H1 (cell line): ENCODE measurements at regions not wholly inside any gene's neighbourhood (a gene's known extent, or its start where the extent isn't known, plus 50 kb on each side); places are given as distances from the start of the nearest gene placed in this dataset.

Source experiments
- CTCF ChIA-PET: fragments of 300-600 bp; sonication (Branson Sonifier 250); formaldehyde crosslinking; loops from one replicate; lab custom pipeline; 2021; ENCODE audit not compliant: partially characterized antibody; lab: Charles Lee
- POLR2A ChIA-PET: fragments of 300-600 bp; sonication (Branson Sonifier 250); formaldehyde crosslinking; loops from one replicate; lab custom pipeline; 2021; ENCODE audit warnings: inconsistent platforms; ENCODE audit not compliant: partially characterized antibody; lab: Charles Lee
- DNase-seq, 2 experiments: peaks; one replicate each; pipeline versions ENCODE4 v3.0.0 to v3.0.0-alpha.2; 2010 to 2022; ENCODE audit warnings: low spot score in 2 of 2, low read depth in 1 of 2, mixed read lengths in 1 of 2
- FAIRE-seq: peaks from 2 replicates; lab custom pipeline; 2011; peaks lifted over from hg19 to GRCh38; lab: Jason Lieb, UNC
- H2AFZ ChIP-seq: 2 replicates; pipeline ENCODE4 v1.8.1; 2012; ENCODE audit warnings: low read length, inconsistent platforms
- H2AK5ac ChIP-seq: 2 replicates; pipeline ENCODE4 v1.6.1; 2013; ENCODE audit warnings: low read depth, low read length
- H2BK120ac ChIP-seq: replicated peaks from 2 replicates; pipeline ENCODE3; 2013; ENCODE audit warnings: low read depth, low read length, inconsistent platforms
- H2BK12ac ChIP-seq: 2 replicates; pipeline ENCODE4 v1.6.1; 2013; ENCODE audit warnings: low read depth, low read length
- H2BK15ac ChIP-seq: 2 replicates; pipeline ENCODE4 v1.6.1; 2013; ENCODE audit warnings: low read length
- H2BK20ac ChIP-seq: 2 replicates; pipeline ENCODE4 v1.6.1; 2013; ENCODE audit warnings: low read length
- H2BK5ac ChIP-seq: 2 replicates; pipeline ENCODE4 v1.6.1; 2013; ENCODE audit warnings: low read depth, low read length
- H3K14ac ChIP-seq: 2 replicates; pipeline ENCODE4 v1.6.1; 2013; ENCODE audit warnings: inconsistent platforms; ENCODE audit not compliant: insufficient read length
- H3K18ac ChIP-seq: 2 replicates; pipeline ENCODE4 v1.6.1; 2013; ENCODE audit warnings: low read length; ENCODE audit errors: extremely low read depth
- H3K23ac ChIP-seq: 2 replicates; pipeline ENCODE4 v1.6.1; 2013; ENCODE audit warnings: inconsistent platforms; ENCODE audit not compliant: insufficient read length
- H3K23me2 ChIP-seq: 2 replicates; pipeline ENCODE4 v1.6.1; 2013; ENCODE audit warnings: low read depth, low read length
- H3K27ac ChIP-seq: 2 replicates; pipeline ENCODE4 v1.6.1; 2011; ENCODE audit warnings: low read depth, low read length, inconsistent platforms
- H3K27me3 ChIP-seq, 4 experiments: replicated peaks in 1 of 4; 1 replicate in 1 of 4; 2 replicates in 3 of 4; pipeline versions ENCODE4 v1.6.1 to v1.8.1; 2011 to 2013; ENCODE audit warnings: low read length in 3 of 4, mild to moderate bottlenecking in 3 of 4, inconsistent platforms in 2 of 4, mixed read lengths in 2 of 4, moderate library complexity in 1 of 4; ENCODE audit not compliant: control insufficient read depth in 3 of 4, insufficient read depth in 3 of 4; ENCODE audit errors: extremely low read depth in 1 of 4
- H3K36me3 ChIP-seq, 4 experiments: 2 replicates each; pipeline versions ENCODE4 v1.6.1 to v1.8.1; 2011 to 2013; ENCODE audit warnings: mild to moderate bottlenecking in 4 of 4, low read length in 3 of 4, moderate library complexity in 2 of 4, control low read depth in 1 of 4, inconsistent platforms in 1 of 4; ENCODE audit not compliant: insufficient read depth in 4 of 4, control insufficient read depth in 2 of 4
- H3K4ac ChIP-seq: replicated peaks from 2 replicates; pipeline ENCODE3; 2013; ENCODE audit warnings: low read length, low read depth, mixed read lengths, inconsistent platforms; ENCODE audit not compliant: insufficient read length
- H3K4me1 ChIP-seq, 4 experiments: replicated peaks in 1 of 4; 1 replicate in 1 of 4; 2 replicates in 3 of 4; pipeline versions ENCODE4 v1.6.1 to v1.8.1; 2011 to 2013; ENCODE audit warnings: low read length in 3 of 4, inconsistent platforms in 2 of 4, mixed read lengths in 1 of 4; ENCODE audit not compliant: insufficient read depth in 4 of 4, control insufficient read depth in 3 of 4
- H3K4me2 ChIP-seq, 2 experiments: 2 replicates each; pipeline versions ENCODE4 v1.6.1 to v1.8.1; 2011 to 2013; ENCODE audit warnings: low read depth in 2 of 2, low read length in 2 of 2, control low read depth in 1 of 2, inconsistent platforms in 1 of 2, mild to moderate bottlenecking in 1 of 2; ENCODE audit not compliant: insufficient read depth in 1 of 2
- H3K4me3 ChIP-seq, 4 experiments: fragments of 200-600, 300-600 bp in 1 of 4; sonication (generic), shearing (Covaris generic), sonication (Bioruptor Twin) in 1 of 4; 2 replicates each; pipeline versions ENCODE4 v1.5.1 to v1.8.1; 2011 to 2016; ENCODE audit warnings: low read length in 4 of 4, low read depth in 3 of 4, control low read depth in 2 of 4, inconsistent platforms in 2 of 4, mild to moderate bottlenecking in 2 of 4, mixed read lengths in 1 of 4, moderate library complexity in 1 of 4; ENCODE audit not compliant: insufficient read depth in 2 of 4; ENCODE audit errors: extremely low read depth in 1 of 4
- H3K56ac ChIP-seq: replicated peaks from 2 replicates; pipeline ENCODE3; 2013; ENCODE audit warnings: low read depth, mild to moderate bottlenecking, mixed read lengths, low read length, inconsistent platforms; ENCODE audit not compliant: insufficient read length
- H3K79me1 ChIP-seq: 2 replicates; pipeline ENCODE4 v1.6.1; 2013; ENCODE audit warnings: low read depth, low read length, control low read depth
- H3K79me2 ChIP-seq, 2 experiments: 2 replicates each; pipeline versions ENCODE4 v1.6.1 to v1.8.1; 2012 to 2013; ENCODE audit warnings: low read length in 2 of 2, mild to moderate bottlenecking in 2 of 2, inconsistent platforms in 1 of 2; ENCODE audit not compliant: insufficient read depth in 2 of 2, control insufficient read depth in 1 of 2
- H3K9ac ChIP-seq, 4 experiments: replicated peaks in 1 of 4; 1 replicate in 1 of 4; 2 replicates in 3 of 4; pipeline versions ENCODE4 v1.6.1 to v1.8.1; 2011 to 2013; ENCODE audit warnings: low read depth in 3 of 4, low read length in 3 of 4, control low read depth in 2 of 4, mild to moderate bottlenecking in 2 of 4, moderate library complexity in 2 of 4, inconsistent platforms in 1 of 4; ENCODE audit errors: extremely low read depth in 1 of 4
- H3K9me3 ChIP-seq, 2 experiments: 2 replicates each; pipeline versions ENCODE4 v1.6.1 to v1.8.1; 2012 to 2013; ENCODE audit warnings: mild to moderate bottlenecking in 2 of 2, moderate library complexity in 2 of 2, control low read depth in 1 of 2, inconsistent platforms in 1 of 2, low read depth in 1 of 2, low read length in 1 of 2, mixed read lengths in 1 of 2; ENCODE audit not compliant: insufficient read depth in 2 of 2
- H4K20me1 ChIP-seq, 2 experiments: replicated peaks in 1 of 2; 2 replicates each; pipeline versions ENCODE3 to v1.8.1; 2011 to 2013; ENCODE audit warnings: inconsistent platforms in 2 of 2, low read length in 2 of 2, mild to moderate bottlenecking in 1 of 2; ENCODE audit not compliant: insufficient read depth in 2 of 2, control insufficient read depth in 1 of 2
- H4K5ac ChIP-seq: 2 replicates; pipeline ENCODE4 v1.6.1; 2013; ENCODE audit warnings: low read length, low read depth, mixed read lengths, inconsistent platforms; ENCODE audit not compliant: insufficient read length
- H4K8ac ChIP-seq: 2 replicates; pipeline ENCODE4 v1.8.0; 2013; ENCODE audit warnings: mild to moderate bottlenecking, moderate library complexity, low read length, inconsistent platforms; ENCODE audit not compliant: insufficient read depth; ENCODE audit errors: extremely low read depth
- H4K91ac ChIP-seq: replicated peaks from 2 replicates; pipeline ENCODE3; 2013; ENCODE audit warnings: low read length, mixed read lengths, inconsistent platforms; ENCODE audit not compliant: insufficient read length
- CTBP2 ChIP-seq: IDR thresholded peaks from 2 replicates; pipeline ENCODE4 v1.7.0; 2011; ENCODE audit warnings: borderline replicate concordance, mild to moderate bottlenecking, moderate library complexity, mixed read lengths, low read length; ENCODE audit not compliant: insufficient read depth, insufficient read length
- GABPA ChIP-seq: IDR thresholded peaks from 2 replicates; pipeline ENCODE4 v1.6.1; 2011; ENCODE audit warnings: mild to moderate bottlenecking, low read length, moderate library complexity, borderline replicate concordance; ENCODE audit not compliant: insufficient read depth
- RBBP5 ChIP-seq: IDR thresholded peaks from 2 replicates; pipeline ENCODE4 v1.7.1; 2012; ENCODE audit warnings: low read depth, mild to moderate bottlenecking, inconsistent platforms, low read length, moderate library complexity, borderline replicate concordance
- WGBS, 2 experiments: shearing (Covaris generic) in 1 of 2; methylation state at CpG; one replicate each; pipeline versions ENCODE4 v1.1.6 to v1.1.7; 2013 to 2015; ENCODE audit warnings: low lambda C conversion rate in 2 of 2, mixed read lengths in 2 of 2, inconsistent platforms in 1 of 2, low coverage in 1 of 2, missing lambda C conversion rate in 1 of 2; ENCODE audit not compliant: insufficient replicate concordance in 2 of 2, insufficient coverage in 1 of 2, insufficient read length in 1 of 2; ENCODE audit errors: extremely low coverage in 1 of 2, missing lambda C conversion rate in 1 of 2; 5-methylcytosine and 5-hydroxymethylcytosine counted together

GRCh38 chr2:128624956-128625355 lies 306.3 kb upstream of the HS6ST1 start:
- Histone ChIP-seq H3K14ac (no peak overlapping the region), H2BK5ac (no peak overlapping the region), H2BK15ac (no peak overlapping the region), H3K4ac (no peak overlapping the region), H4K8ac (no peak overlapping the region), H3K79me2 (no peaks in the 10 kb centered on the region), H3K4me1 (peaks cover 0 to 3% (median 0%) of the 10 kb centered on the region in 4 experiments; a peak in 1 of 7 replicates), H3K9ac (no peak overlapping the region), H2BK12ac (no peak overlapping the region), H2AK5ac (no peak overlapping the region), H4K91ac (no peak overlapping the region), H3K27ac (no peak overlapping the region), H3K4me3 (no peak overlapping the region), H3K56ac (no peak overlapping the region), H3K36me3 (no peaks in the 10 kb centered on the region), H3K9me3 (no peaks in the 10 kb centered on the region), H4K5ac (no peak overlapping the region), H3K23me2 (no peaks in the 10 kb centered on the region), H2BK120ac (no peak overlapping the region), H3K18ac (no peak overlapping the region), H2AFZ (no peak overlapping the region), H3K79me1 (no peaks in the 10 kb centered on the region; the same call in 1 of the 2 replicates), H3K23ac (no peak overlapping the region), H3K27me3 (no peaks in the 10 kb centered on the region; a peak in 1 of 7 replicates), H2BK20ac (no peak overlapping the region), H3K4me2 (no peak overlapping the region), H4K20me1 (no peaks in the 10 kb centered on the region)
- WGBS, 2 experiments = 85% methylated on average over 5 of the region's 6 CpGs; no CpG with 5 or more reads in 1 of the 2 experiments
- DNase-seq (no peak), FAIRE-seq (no peak)
- TF ChIP-seq CTBP2 = no peak
- no peak for TF ChIP-seq RBBP5
- no peak for TF ChIP-seq GABPA
- ChIA-PET CTCF (no interaction called here), POLR2A (no interaction called here)
